D721Med (cell line): ENCODE measurements at regions not wholly inside any gene's neighbourhood (a gene's known extent, or its start where the extent isn't known, plus 50 kb on each side); places are given as distances from the start of the nearest gene placed in this dataset.

Source experiments
- DNase-seq: peaks from one replicate; pipeline ENCODE4 v3.0.0; 2011; ENCODE audit warnings: low spot score; ENCODE audit not compliant: insufficient read length
- FAIRE-seq: peaks from 2 replicates; lab custom pipeline; 2011; peaks lifted over from hg19 to GRCh38; lab: Jason Lieb, UNC
- TF ChIP-seq, protein P1 (sequence below): IDR thresholded peaks from 2 replicates; pipeline ENCODE4 v1.5.1; 2012; ENCODE audit warnings: mild to moderate bottlenecking, control low read depth; ENCODE audit not compliant: insufficient read depth; ENCODE audit errors: missing control alignments

DNA sequence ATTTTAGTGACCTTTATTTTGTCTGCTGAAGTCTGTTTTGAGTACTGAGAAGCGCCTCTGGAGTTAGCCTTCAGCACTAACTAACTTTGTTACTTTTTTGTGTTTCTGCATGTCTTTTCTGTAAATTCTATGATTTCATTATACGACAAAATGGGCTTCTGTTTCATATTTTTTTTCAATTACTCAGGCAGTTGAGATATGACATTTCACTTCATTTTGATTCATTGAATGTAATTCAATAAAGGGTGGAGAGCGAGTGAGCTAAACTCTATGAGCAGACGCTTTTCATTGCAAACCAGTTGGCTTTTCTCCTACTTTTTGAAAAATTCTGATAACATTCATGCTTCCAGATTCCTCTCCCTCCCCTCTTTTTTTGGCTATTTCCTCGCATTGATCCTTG lies 84.4 kb upstream of the KCNH8 start:
- no peak for DNase-seq
- no peak for FAIRE-seq
- TF ChIP-seq, protein P1, sequence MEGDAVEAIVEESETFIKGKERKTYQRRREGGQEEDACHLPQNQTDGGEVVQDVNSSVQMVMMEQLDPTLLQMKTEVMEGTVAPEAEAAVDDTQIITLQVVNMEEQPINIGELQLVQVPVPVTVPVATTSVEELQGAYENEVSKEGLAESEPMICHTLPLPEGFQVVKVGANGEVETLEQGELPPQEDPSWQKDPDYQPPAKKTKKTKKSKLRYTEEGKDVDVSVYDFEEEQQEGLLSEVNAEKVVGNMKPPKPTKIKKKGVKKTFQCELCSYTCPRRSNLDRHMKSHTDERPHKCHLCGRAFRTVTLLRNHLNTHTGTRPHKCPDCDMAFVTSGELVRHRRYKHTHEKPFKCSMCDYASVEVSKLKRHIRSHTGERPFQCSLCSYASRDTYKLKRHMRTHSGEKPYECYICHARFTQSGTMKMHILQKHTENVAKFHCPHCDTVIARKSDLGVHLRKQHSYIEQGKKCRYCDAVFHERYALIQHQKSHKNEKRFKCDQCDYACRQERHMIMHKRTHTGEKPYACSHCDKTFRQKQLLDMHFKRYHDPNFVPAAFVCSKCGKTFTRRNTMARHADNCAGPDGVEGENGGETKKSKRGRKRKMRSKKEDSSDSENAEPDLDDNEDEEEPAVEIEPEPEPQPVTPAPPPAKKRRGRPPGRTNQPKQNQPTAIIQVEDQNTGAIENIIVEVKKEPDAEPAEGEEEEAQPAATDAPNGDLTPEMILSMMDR: no peak

DNA sequence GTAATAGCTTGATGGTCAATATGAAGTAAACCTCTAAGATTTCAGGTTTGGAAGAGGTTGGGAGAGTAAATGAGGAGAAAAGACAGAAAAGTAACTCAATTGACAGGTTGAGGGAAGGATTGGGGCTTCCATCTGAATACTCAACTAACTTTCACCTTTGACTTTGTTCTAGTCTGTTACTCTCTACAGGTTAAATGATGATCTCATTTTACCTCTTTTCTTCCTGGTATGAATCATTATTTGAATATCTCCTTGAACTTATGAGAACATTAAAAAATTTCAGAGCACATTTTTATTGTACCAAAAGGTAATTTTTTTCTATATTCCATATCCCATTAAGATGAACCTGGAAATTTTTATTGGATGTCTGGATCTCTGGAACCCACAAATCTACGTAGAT lies 87.9 kb upstream of the KCNH8 start:
- no peak for DNase-seq
- TF ChIP-seq, protein P1: no peak
- FAIRE-seq: no peak

DNA sequence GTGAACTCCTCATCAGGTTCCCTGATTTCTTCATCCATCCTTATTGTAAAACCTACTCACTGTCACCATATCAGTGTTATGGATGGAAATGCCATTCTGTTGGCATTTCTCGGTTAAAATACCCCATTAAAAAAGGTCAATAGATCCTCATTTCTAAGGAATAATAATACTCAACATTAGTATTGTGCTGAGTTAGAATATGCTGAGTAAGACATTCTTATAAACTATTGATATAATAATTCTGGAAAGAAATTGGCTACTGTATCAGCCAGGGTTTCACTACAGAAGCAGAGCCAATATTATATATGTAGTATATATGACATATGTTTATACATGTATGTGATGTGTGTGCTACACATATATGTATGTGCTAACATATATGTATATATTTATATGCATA lies 95.4 kb upstream of the KCNH8 start:
- DNase-seq: no peak
- no peak for FAIRE-seq
- TF ChIP-seq, protein P1: no peak

DNA sequence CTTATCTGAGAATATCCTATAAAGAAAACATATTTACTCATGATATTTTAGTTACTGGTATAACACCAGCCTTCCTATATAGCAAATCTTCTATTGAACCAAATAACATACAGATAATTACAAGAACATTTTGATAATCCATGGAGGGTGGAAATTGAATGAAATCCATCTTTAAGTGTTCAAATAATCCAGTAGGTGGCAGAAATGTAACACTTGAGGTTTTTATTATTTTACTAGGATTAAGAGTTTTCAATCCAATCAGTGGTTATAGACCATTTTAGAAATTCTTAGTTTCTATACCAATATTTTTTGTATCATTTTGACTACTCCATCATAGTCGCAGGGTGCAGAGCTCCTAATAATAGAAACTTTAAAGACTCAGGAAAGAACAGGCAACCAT lies 101.9 kb upstream of the KCNH8 start:
- TF ChIP-seq, protein P1: peak; percentile 42
- no peak for DNase-seq
- no peak for FAIRE-seq

DNA sequence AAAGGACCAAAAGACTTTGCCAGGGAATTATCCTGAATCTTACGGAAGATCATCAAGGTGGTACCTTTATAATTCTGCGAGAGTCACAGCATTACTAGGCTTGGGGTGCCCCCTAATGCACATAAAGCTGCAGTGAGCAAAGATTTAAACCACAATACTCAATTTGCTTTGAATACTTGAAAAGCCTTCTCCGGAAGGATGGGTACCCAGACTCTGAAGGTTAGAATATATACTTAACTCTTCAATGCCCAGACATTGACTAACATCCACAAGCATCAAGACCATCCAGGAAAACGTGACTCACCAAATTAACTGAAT lies 117.8 kb upstream of the KCNH8 start:
- FAIRE-seq (no peak), DNase-seq (no peak)
- TF ChIP-seq, protein P1: peak; percentile 40

DNA sequence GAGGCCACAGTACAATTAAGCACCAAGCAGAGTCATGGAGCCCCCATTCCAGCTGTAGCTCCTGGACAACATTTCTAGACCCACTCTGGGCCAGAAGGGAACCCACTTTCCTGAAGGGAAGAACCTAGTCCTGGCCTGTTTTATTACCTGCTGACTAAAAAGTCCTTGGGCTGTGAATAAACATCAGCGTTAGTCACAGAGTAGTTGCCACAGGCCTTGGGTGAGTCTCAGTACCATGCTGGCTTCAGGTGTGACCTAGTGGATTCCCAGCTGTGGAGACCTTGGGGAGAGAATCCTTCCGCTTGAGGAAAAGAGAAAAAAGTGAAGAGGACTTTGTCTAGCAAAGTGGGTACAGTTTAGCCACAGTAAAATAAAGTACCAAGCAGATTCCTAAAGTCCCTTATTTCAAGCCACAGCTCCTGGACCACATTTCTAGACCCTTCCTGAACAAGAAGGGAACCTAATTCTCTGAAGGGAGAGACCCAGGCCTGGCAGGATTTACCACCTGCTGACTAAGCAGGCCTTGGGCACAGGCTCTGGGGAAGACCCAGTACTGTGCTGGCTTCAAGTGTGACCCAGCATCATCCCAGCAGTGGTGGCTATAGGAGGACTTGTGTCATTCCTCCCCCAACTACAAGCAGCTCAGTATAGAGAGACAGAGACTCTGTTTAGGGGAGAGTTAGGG lies 118.3 kb upstream of the KCNH8 start:
- FAIRE-seq (no peak), DNase-seq (no peak)
- TF ChIP-seq, protein P1: no peak

DNA sequence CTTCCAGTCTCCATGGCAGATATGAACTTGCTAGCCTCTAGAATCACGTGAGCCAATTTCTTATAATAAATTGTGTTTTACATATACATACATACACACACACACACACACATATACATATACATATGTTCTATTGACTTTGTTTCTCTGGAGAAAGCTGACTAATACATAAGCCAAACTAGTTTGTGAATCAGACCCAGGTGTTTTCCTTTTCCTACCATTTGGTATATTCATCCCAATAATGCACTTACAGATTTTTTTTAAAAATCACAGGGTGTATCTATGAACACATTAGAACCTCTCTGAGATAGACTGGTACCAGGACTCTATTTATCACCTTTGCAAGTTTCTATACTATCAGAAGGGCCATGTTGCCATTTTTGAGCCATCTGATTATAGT lies 122.9 kb upstream of the KCNH8 start:
- no peak for FAIRE-seq

More for the DNA sequence above, 122.9 kb upstream of the KCNH8 start:
- no peak for DNase-seq
- TF ChIP-seq, protein P1: no peak
